G401 (cell line): ENCODE measurements at regions not wholly inside any gene's neighbourhood (a gene's known extent, or its start where the extent isn't known, plus 50 kb on each side); places are given as distances from the start of the nearest gene placed in this dataset.
"Not testable (repeated sequence)": the region's sequence is repeated elsewhere in the genome, so short reads cannot be mapped to it uniquely, and the experiment has no call there.

ENCODE experiments used
- DNase-seq: peaks from one replicate; pipeline ENCODE4 v3.0.0-alpha.2; 2015; ENCODE audit warnings: low spot score
- in situ Hi-C: cut with HindIII; loops from 2 replicates; pipeline ENCODE4 v1.10.0; 2016; ENCODE audit warnings: low sequenced_read_pairs, mixed read lengths

GRCh38 chr6:113221850-113222249 lies 635.3 kb upstream of the MARCKS start:
- in situ Hi-C loops: no loop called here
- no peak for DNase-seq

GRCh38 chr6:113246186-113246585 lies 611.0 kb upstream of the MARCKS start:
- in situ Hi-C loops: no loop called here
- DNase-seq: no peak

GRCh38 chr6:113248532-113248931 lies 608.6 kb upstream of the MARCKS start:
- in situ Hi-C loops: no loop called here
- DNase-seq: no peak

DNA sequence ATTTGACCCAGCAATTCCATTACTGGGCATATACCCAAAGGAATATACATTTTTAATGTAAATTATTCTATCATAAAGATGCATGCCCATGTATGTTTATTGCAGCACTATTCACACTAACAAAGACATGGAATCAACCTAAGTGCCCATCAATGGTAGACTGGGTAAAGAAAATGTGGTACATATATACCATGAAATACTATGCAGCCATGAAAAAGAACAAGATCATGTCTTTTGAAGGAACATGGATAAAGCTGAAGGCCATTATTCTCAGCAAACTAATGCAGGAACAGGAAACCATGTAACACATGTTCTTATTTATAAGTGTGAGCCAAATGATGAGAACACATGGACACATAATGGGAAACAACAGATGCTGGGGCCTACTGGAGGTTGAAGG lies 603.0 kb upstream of the MARCKS start:
- in situ Hi-C loops, DNase-seq: not testable (repeated sequence)

- DNase-seq: no peak
- in situ Hi-C loops: no loop called here
Observed at GRCh38 chr6:113258771-113259170, 598.4 kb upstream of the MARCKS start.

DNA sequence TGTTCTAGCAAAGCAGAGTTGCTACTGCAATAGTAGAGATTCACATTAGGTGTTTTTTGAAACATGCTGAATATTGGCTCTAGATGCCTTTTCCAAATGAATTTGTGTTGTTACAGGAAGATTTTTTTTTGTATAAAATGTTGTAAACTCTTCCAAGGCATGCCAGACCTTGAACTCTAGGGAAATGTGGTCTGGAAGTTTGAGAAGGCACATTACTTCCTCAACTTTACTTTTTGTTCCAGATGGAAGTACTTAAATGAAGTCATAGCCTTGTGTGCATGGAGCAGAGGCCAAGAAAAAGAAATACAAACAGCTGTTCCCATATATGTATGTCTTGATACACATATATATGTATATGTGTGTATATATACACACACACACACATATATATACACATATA lies 585.7 kb upstream of the MARCKS start:
- DNase-seq: no peak
- in situ Hi-C loops: no loop called here

DNA sequence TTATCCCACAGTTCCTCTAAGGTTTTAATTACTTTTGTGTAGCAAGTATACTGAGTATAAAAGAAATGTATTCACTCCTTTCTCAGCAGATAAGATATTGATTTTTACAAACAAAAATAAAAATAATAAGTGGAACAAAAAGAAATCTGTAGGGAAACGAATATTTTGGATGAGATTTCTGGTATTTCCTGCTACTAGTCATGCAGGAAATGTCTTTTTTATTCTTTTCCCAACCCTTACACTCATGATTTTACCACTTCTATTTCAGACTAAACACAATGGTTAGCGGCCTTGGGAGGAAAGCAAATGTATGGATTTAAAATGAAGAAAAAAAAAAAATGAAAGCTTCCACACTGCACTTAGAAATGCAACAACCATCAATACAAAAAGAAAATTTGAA lies 580.5 kb upstream of the MARCKS start:
- in situ Hi-C loops: no loop called here

GRCh38 chr6:113277111-113277510 lies 580.0 kb upstream of the MARCKS start:
- in situ Hi-C loops: no loop called here
- no peak for DNase-seq

More for the DNA sequence above, 580.5 kb upstream of the MARCKS start:
- no peak for DNase-seq

- in situ Hi-C loops: no loop called here
- DNase-seq: no peak
Observed at GRCh38 chr6:113281014-113281413, 576.1 kb upstream of the MARCKS start.

DNA sequence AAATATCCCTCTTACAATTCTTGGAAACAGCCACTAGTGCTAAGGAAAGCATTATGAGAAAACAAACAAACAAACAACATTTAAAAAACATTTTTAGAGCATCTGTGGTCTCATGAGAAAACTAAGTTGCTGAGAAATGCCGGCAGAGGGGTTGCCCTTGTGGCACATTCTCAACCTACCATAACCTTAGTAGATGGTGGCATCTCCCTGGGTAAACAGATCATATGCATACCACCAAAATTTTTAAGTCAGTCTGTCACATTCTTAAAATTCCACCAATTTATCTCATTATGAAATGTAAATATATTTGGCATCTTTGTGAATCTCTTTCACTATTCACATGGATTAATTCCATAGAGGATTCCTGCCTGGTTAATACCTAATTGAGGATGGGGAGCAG lies 575.7 kb upstream of the MARCKS start:
- in situ Hi-C loops: no loop called here
- no peak for DNase-seq

DNA sequence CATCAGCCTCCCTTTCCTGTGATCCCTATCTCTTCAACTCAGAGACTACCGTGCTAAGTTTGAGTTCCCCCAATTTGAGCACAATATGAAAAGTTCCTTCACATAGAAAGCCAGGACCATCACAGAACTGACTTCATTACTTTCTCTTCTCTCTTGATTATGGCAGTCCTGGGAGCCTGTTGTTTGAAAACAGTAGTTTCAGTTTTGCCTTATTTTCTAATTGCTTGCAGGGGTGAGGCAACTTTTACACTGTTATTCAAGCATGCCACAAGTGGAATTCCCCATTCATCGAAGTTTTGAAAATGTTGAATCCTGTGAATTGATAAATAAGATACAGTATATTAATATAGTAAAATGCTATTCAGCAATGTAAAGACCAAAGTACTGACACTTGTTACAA lies 569.7 kb upstream of the MARCKS start:
- in situ Hi-C loops: no loop called here
- no peak for DNase-seq

DNA sequence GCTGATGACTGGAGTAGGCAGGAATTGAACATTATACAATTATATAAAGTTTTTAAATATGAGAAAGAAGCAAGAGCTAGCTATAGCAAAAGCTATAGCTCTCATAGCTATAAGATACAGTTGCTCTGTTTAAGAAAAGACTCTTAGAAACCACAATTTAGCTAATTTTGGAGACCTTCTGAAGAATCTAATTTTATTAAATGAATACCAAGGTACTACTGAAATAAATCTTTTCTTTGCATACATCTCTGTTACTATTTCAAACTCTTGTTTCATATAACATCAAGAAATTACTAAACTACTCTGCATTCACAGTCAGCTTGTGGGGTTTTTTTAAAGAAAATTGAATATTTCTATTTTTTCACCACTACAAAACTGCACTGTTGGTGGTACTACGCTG lies 568.7 kb upstream of the MARCKS start:
- in situ Hi-C loops: no loop called here
- DNase-seq: no peak

GRCh38 chr6:113289166-113289565 lies 568.0 kb upstream of the MARCKS start:
- DNase-seq: no peak
- in situ Hi-C loops: no loop called here

GRCh38 chr6:113290684-113291083 lies 566.5 kb upstream of the MARCKS start:
- no peak for DNase-seq
- in situ Hi-C loops: no loop called here

DNA sequence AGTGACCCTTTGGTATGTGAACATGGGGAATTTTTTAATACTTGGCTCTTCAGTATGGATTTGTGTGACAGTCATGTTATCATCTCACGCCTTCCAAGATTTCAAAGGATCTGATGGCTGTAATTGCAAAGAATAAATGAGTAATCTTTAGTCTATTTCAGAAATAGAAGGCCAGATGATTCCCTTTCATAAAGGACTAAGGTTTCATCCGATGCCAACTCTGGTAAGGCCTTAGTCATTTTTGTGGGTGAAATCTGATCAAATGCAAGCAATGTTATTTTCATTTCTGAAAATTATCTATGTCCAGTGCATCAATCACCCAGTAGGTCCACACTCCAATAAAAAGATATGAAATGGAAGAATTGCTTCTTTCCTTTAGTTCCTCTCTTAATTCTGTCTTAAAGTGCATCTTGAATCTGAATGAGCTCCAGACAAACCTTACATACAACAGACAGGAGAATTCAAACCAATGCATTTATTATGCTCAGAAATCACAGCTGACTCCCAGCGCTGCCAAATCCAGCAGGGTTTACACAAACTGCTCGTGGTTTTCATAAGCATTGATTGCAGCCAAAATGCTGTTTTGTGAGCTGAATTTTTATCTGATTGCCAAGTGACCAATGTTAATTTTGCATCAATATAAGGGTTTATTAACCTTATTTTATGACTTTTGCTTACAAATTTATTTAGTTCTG lies 565.2 kb upstream of the MARCKS start:
- in situ Hi-C loops: no loop called here
- DNase-seq: peak; percentile 24

- no peak for DNase-seq
- in situ Hi-C loops: no loop called here
Observed at GRCh38 chr6:113292646-113293422, 564.3 kb upstream of the MARCKS start.

DNA sequence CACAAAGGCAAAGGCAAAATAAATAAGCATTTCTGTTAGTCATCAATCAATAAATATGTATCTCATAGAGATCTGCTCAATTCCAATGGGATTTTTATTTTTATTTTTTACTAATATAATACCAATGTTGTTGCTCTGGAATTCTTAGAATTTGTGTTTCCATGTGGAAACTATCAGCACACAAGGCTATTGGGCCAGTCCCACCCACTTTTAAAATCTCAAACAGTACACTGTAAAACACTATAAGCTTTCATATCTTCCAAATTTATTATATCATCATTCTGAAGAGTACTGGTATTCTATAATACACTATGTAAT lies 563.8 kb upstream of the MARCKS start:
- DNase-seq: no peak
- in situ Hi-C loops: no loop called here

GRCh38 chr6:113299531-113299930 lies 557.6 kb upstream of the MARCKS start:
- DNase-seq: no peak
- in situ Hi-C loops: no loop called here

GRCh38 chr6:113301651-113302050 lies 555.5 kb upstream of the MARCKS start:
- DNase-seq: no peak
- in situ Hi-C loops: no loop called here

- in situ Hi-C loops: no loop called here
- no peak for DNase-seq
Observed at GRCh38 chr6:113304116-113304515, 553.0 kb upstream of the MARCKS start.

DNA sequence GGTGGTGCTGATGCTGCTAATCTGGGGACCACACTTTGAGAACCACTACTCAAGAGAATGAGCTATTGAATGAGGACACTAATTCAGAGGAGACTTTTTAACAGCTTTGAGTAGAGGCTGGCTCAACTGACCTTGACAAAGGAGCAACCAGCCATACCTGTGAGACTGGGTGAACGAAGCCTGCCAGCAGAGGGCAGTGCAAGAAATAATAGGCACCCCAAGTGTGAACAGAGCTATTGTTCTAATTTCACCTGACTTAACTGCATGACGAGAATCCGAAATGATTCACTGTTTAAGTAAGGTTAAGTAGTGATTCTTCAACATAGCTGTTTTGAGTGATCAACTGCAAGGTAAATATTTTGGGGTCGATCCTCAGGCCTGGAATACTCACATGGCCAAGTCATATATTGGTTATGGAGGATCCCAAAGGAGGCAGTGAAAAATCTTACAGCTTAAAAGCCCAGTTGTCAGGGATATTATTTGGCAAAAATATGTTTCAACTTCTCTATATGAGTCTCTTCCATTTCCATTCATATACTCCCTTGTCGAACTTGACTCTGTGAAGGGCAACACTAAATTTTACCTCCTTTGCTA lies 550.5 kb upstream of the MARCKS start:
- peak; percentile 81 for DNase-seq
- in situ Hi-C loops: no loop called here
